Jurkat, Clone E6-1 (cell line): ENCODE measurements at regions not wholly inside any gene's neighbourhood (a gene's known extent, or its start where the extent isn't known, plus 50 kb on each side); places are given as distances from the start of the nearest gene placed in this dataset.
"Not testable (repeated sequence)": the region's sequence is repeated elsewhere in the genome, so short reads cannot be mapped to it uniquely, and the experiment has no call there.

ENCODE experiments used
- DNase-seq: peaks from one replicate; pipeline ENCODE4 v3.0.0-alpha.2; 2011; ENCODE audit warnings: low read depth, low spot score
- H3K4me3 ChIP-seq: 2 replicates; pipeline ENCODE4 v1.5.1; 2011; ENCODE audit warnings: mild to moderate bottlenecking, low read length, control low read depth, moderate library complexity

DNA sequence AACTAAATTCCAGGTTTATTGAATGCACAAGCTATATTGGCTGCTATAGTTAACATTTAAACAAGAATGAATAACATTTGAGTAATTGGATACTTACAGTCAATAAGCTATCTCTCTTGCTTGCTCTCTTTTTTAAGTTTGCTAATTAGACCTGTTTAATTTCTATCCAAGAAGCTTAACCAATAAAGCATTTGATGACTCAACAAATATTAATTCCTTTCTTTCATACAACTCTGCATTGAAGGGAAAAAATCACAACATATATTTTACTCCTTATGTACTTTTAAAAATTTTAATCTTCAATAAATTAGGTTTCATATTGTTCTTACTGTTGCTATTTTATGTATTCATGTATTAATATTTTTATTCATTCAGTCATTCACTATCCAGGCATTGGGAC lies 1552.6 kb upstream of the ADGRL3 start:
- no peak overlapping the region for H3K4me3 ChIP-seq
- DNase-seq, result no peak

DNA sequence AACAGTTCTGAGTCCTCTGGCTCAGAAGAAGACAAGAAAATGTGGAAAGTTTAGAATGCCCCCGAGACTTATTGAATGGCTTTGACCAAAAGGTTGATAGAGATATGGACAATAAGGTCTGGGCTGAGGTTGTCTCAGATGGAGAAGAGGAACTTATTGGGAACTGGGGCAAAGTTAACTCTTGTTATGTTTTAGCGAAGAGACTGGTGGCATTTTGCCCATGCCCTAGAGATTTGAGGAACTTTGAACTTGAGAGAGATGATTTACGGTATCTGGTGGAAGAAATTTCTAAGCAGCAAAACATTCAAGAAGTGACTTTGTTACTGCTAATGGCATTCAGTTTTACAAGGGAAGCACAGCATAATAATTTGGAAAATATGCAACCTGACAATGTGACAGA lies 1549.3 kb upstream of the ADGRL3 start:
- no peak for DNase-seq
- no peak overlapping the region for H3K4me3 ChIP-seq

DNA sequence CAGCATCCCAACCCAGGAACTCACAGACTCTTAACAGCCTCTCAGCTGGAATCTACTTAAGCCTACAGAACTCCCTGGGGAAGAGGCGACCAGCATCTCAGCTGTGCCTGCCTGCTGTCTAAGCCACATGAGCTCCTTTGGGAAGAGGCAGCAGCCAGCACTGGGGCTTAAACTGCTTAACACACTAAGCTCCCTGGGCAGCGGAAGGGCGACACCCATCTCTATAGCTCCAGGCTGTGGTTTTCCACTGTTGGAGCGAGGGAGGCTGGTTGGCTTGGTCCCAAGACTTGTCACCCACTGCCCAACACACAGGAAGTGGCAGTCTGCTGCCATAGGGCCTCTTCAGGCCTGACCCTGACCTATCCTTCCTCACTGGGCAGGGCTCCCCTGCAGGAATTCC lies 1544.1 kb upstream of the ADGRL3 start:
- no peak for DNase-seq

DNA sequence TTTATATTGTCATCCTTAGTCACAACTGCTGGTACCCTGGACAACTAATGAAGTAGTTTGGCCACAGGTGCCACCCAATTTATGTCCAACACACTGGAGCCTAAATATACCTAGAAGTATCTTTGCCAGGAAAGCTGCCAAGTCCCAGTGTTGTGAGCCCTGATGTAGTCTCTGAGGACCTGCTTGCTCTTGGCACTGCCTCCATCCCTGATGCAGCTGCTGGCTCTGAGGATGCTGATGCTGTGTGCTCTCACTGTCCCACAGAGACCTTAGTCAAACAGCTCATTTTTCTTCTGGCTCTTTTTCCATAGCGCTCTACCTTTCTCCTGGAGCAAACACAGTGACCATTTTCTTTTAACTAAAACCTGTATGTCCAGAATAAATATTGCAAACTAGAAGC lies 1535.4 kb upstream of the ADGRL3 start:
- H3K4me3 ChIP-seq, result no peak overlapping the region
- DNase-seq, result no peak

More for the DNA sequence above, 1544.1 kb upstream of the ADGRL3 start:
- H3K4me3 ChIP-seq, result no peak overlapping the region

DNA sequence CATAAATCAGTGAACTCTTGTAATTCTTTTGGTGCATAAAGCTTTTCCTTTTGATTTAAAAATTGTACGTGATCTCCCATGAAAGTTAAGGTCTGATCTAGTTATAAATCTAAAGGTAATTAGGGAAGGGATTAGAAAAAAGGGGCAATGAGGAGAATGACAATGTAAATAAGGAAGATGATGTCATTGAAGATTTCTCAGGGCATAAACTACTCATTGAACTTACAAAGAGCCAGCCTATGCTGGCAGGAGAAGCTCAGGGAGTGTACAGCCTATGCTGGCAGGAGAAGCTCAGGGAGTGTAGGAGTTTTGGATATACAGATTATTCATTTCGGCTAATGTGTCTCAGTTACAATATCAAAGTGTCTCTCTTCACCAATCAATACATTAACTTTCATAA lies 1533.5 kb upstream of the ADGRL3 start:
- H3K4me3 ChIP-seq, result no peak overlapping the region
- DNase-seq, result no peak

DNA sequence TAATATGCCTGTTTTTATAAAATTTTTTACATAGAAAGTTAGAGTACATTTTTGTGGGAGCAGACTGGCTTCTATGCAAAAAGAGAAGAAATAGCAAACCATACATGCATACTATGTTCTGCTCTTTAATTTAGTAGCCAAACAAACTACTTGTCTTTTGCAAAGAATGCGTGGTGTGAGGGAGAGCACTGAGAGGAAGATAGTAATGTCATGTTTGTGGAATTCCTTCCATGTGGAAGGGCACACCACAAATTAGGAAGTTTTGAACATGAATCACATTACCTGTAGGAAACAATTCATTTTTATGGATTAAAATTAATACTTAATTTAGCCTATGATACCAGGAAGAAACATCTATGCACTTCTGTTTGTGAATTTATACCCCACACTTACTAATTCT lies 1529.1 kb upstream of the ADGRL3 start:
- H3K4me3 ChIP-seq, result no peak overlapping the region

DNA sequence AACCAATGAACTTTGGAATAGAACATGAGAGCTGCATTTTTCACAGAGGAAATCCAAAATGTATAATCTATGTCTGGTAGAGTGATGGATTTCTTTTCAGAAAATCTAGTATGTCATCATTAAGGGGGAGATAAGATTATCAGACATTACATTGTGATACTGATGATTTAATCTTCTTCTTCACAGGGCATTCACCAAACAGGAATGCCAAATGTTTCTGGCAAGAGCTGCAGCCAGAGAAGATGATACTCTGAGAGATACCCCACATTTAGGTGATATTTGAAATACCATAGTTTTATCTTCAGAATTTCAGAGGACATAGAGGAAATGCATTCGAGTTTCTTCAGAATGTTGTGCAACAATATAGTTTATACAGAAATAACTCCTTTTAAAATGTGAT lies 1523.7 kb upstream of the ADGRL3 start:
- no peak overlapping the region for H3K4me3 ChIP-seq
- no peak for DNase-seq

More for the DNA sequence above, 1529.1 kb upstream of the ADGRL3 start:
- no peak for DNase-seq

DNA sequence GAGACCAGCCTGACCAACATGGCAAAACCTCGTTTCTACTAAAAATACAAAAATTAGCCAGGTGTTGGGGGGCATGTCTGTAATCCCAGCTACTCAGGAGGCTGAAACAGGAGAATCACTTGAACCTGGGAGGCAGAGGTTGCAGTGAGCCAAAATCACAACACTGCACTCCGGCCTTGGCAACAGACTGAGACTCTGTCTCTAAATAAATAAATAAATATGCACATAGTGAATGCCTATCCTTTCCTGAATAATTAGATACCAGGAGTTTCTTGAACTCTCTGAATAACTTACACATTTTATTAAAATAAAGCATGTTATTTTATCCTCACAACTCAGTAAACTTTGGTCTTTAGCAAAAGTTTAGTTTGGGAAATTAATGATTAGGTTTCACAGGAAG lies 1523.1 kb upstream of the ADGRL3 start:
- DNase-seq, H3K4me3 ChIP-seq: not testable (repeated sequence)

DNA sequence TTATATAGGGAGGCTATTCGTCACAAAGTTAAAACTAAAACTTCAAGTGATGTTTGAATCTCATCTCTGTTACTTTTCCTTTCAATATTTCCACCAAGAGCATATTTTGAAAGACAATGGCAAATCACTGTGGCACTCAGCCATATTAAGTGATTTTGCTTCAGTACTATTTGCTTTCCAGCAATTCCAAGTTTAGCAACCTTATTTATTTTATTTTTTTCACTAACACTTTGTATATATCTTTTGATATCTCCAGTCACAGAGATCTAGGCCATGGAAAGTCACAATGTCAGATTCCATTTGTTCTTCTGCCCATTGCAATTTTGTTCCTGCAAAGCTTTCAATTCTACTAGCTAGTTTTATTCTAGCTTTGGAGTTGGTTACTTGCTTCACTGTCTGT lies 1514.5 kb upstream of the ADGRL3 start:
- H3K4me3 ChIP-seq, result no peak overlapping the region

DNA sequence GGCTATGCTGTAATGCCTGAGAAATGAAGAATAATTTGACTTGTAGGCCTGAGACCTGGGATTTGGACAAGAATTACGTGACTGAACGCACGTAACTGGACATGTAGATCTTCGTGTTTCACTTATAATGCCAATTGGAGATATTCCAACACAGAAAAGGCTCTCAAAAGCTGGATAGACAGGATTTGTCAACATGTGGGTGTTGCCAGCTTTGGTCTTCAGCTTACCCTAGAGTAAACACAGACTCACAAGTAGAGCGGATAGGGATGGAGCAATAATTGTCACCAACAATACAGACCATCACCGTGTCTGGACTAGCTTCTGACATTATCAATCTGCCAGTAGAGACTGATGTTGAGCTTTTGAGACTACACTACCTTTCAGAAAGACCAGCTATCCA lies 1511.0 kb upstream of the ADGRL3 start:
- no peak for DNase-seq
- H3K4me3 ChIP-seq, result no peak overlapping the region

More for the DNA sequence above, 1514.5 kb upstream of the ADGRL3 start:
- DNase-seq, result no peak

DNA sequence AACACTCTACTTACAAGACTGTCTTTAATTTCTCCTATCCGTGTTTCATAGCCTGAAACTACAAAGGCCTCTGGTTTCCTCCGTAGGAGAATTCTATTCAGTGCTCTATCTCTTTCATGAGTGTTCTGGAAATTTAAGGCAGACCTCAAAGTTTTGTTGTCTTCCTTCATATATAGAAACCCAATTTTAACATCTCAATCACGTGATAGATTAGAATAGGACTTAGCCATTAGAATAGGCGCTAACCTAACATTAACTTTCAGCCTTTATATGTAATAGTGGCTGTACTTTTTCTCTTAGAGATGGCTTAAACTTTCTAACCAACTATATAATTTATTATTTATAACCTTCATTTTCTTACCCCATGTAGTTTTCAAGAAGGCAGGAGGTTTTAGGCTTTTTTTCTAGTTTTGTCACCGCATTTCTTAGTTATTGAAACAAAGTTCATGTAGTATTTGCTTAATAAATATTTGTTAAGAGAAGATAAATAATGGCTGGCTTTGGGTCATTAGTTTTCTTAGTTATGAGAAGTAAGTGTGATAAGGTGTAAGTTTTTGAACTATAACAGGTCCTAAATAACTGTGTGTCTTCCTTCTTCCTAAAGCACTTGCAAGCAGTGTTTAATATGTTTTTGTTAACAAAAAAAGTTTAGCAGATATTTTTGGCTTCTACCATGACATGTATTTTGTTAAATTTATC lies 1504.6 kb upstream of the ADGRL3 start:
- no peak overlapping the region for H3K4me3 ChIP-seq
- no peak for DNase-seq

DNA sequence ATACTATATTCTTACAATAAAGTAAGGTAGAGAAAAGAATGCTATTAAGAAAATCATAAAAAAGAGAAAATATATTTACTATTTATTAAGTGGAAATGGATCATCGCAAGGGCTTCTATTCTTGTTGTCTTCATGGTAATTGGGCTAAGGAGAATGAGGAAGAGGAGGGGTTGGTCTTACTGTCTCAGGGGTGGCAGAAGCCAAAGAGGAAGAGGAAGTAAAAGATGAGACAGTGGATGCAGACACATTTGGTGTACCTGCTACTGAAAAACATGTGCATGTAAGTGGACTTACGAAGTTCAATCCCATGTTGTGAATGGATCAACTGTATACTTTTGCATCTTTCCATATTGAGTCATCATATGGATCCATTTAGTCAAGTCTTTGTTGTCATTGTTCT lies 1502.1 kb upstream of the ADGRL3 start:
- no peak for DNase-seq
- H3K4me3 ChIP-seq, result no peak overlapping the region

DNA sequence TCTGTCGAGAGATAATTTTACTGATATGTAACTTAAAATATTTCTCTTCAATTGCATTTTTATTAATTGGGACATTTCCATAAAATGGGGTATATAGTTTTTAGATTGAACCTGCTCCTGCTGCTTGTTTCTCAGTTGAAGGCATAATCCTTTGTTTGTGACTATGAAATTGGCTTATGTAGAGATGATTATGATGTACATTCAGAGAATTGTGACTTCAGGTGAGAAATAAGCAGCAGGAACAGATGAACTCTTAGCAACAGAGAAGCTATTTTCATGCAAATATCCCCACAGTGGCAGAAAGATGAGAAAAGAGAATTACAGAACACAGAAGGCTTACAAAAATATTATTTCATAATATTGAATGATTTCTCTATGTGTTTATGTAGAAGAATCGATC lies 1499.5 kb upstream of the ADGRL3 start:
- no peak for DNase-seq
- H3K4me3 ChIP-seq, result no peak overlapping the region

DNA sequence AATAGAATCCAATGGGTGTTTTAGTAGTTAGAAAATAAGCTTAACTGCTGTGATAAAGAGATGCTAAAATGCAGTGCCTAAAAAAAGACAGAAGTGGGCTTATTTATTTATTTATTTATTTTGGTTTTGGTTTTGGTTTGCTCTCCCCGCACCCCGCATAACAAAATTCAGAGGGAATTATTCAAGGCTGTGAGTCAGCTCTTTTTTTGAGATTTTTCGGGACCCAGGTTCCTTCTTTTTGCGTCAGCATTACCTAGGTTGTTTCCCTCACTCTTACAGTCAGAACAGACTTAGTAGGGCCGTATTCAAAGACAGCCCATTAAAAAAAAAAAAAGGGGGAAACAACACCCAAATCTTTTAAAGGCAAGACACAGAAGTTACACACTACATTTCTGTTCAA lies 1495.5 kb upstream of the ADGRL3 start:
- no peak overlapping the region for H3K4me3 ChIP-seq
- DNase-seq, result no peak

DNA sequence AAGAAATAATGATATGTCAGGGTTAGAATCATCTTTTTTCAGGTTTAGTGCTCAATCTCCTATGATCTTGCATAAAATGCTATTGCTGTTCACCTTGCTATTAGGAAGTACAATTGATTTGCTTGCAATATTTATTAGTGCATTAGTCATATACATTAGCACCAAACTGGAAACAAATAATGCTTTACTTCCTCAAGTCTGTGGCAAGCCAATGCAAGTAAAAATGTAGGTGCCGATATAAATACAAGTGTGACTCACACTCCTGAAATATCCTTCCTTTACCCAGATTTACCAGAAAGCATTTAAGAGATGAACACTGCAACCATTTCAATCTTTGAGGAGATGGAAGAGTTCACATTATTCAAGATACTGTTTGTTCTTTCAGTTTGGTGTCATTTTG lies 1487.7 kb upstream of the ADGRL3 start:
- H3K4me3 ChIP-seq, result no peak overlapping the region
- no peak for DNase-seq

DNA sequence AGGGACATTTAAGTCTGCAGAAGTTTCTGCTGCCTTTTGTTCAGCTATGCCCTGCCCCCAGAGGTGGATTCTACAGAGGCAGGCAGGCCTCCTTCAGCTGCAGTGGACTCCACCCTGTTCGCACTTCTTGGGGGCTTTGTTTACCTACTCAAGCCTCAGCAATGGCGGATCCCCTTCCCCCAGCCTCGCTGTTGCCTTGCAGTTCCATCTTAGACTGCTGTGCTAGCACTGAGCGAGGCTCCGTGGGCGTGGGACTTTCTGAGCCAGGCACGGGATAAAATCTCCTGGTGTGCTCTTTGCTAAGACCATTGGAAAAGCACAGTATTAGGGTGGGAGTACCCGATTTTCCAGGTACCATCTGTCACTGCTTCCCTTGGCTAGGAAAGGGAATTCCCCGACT lies 1475.8 kb upstream of the ADGRL3 start:
- not testable (repeated sequence) for DNase-seq, H3K4me3 ChIP-seq

DNA sequence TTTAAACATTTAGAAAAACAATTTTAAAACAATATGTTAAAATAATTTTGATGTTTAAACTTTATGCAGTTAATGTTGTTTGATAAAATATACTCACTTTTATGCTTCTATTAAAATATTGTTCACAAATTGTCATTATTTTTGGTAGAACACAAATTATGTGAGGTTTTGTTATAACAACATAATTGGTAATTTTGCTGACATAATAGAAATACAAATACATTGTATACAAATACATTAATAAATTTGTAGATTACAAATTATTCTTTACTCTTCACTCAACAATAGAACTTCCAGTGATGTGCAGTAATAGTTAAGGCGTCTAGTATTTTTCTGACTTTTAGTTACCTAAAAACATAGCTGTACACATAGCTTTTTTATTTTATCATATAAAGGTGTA lies 1472.4 kb upstream of the ADGRL3 start:
- no peak for DNase-seq
- no peak overlapping the region for H3K4me3 ChIP-seq

DNA sequence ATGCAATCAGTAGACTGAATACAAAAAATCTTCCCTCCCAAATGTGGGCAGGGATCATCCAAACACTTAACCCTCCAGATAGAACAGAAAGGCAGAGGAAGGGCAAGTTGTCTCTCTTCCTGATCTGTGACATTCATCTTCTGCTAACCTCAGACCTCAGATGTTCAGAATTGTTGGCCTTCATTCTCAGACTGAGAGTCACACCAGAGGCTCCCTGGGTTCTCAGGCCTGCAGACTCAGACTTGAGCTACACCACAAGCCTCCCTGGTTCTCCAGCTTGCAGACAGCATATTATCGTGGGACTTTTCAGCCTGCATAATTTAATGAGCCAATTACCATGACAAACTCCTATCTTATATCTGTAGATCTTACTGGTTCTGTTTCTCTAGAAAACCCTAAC lies 1471.6 kb upstream of the ADGRL3 start:
- H3K4me3 ChIP-seq, result no peak overlapping the region
- DNase-seq, result no peak

DNA sequence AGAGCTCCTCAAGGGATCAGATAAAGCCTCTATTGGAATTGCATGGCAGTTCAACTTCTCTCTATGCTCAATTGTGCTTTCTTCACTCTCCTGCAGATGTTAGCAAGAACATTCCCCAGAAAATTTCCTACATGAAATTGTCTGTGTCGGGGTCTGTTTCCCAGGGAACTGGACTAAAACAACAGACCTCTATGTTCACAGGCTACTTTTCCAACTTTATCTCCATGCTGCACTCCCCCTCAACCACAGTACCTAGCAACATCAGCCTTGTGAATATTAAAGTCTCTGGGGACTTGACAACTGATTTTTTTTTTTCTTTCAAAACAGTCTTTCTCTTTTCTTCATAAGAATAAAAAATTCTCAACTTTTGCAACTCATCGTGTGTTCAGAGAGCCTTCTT lies 1470.8 kb upstream of the ADGRL3 start:
- no peak overlapping the region for H3K4me3 ChIP-seq
- no peak for DNase-seq

DNA sequence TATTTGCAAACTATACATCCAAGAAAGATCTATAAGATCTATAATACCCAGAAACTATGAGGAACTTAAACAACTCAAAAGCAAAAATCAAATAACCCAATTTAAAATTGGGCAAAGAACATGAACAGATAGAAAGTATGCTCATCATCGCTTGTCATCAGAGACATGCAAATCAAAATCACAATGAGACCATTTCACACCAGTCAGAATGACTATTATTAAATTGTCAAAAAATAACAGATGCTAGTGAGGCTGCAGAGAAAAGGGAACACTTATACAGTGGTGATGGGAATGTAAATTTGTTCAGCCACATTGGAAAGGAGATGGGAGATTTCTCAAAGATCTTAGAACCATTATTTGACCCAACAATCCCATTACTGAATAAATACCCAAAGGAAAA lies 1451.7 kb upstream of the ADGRL3 start:
- H3K4me3 ChIP-seq, result no peak overlapping the region
- DNase-seq, result no peak

DNA sequence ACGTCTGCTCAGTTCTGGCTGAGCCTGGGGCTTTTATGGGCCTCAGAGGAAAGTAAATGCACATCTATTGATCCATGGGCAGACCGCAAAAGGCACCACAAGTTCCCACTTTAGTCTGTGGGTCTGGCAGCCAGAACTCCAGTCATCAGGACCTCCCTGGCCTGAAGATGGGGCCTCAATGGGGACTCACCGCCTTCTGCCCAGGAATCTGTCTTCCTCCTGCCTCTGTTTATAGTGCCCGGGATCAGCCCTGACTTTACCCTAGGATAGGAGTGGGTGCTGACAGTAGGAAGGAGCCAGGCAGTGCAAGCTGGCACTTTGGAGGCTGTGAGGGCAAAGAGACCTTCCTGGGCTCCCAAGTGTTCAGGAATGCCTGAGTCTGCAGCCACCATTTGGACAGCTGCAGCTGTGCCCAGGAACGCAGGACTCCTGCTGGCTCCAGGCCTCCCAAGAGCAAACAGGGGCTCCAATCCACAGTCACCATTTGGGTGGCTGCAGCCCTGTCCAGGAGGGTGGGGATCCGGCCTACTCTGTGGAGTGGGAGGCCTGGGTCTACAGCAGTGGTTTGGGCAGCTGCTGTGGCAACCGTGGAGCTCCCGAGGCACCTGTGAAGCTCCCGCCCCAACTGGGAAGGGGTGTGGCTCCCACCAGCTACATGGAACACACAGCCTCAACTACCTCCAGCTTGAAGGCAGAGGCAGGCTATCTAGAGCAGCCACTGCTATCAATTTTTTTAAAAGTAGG lies 1440.9 kb upstream of the ADGRL3 start:
- DNase-seq, result no peak
- no peak overlapping the region for H3K4me3 ChIP-seq
